ENCODE measurements at regions not wholly inside any gene's neighbourhood (a gene's known extent, or its start where the extent isn't known, plus 50 kb on each side); places are given as distances from the start of the nearest gene placed in this dataset.

DNA sequence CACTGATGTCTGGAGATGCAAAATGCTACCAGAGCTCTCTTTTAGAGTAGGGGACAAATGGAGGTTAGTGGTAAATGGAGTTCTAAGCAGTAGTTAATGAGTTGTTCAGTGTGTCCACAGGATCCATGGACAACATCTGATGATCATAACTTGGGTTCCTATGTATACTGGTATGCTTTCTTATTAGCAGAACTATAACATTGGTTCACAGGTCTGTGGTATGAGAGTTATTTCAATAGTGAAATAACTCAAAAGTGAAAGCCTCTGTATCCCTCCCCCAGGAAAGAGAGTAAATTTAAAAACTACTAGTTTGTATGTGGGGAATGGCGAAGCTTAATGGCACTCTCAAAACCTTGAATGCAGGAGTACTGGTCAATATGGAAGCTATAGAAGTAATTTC, 363.5 kb upstream of the EMCN start:
- no peak for DNase-seq (ENCODE audit: low read depth)
- H3K4me3 ChIP-seq (ENCODE audit: low read depth, low read length), result no peak overlapping the region
- TF ChIP-seq, protein P1, sequence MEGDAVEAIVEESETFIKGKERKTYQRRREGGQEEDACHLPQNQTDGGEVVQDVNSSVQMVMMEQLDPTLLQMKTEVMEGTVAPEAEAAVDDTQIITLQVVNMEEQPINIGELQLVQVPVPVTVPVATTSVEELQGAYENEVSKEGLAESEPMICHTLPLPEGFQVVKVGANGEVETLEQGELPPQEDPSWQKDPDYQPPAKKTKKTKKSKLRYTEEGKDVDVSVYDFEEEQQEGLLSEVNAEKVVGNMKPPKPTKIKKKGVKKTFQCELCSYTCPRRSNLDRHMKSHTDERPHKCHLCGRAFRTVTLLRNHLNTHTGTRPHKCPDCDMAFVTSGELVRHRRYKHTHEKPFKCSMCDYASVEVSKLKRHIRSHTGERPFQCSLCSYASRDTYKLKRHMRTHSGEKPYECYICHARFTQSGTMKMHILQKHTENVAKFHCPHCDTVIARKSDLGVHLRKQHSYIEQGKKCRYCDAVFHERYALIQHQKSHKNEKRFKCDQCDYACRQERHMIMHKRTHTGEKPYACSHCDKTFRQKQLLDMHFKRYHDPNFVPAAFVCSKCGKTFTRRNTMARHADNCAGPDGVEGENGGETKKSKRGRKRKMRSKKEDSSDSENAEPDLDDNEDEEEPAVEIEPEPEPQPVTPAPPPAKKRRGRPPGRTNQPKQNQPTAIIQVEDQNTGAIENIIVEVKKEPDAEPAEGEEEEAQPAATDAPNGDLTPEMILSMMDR (IDR thresholded peaks at IDR 0.05; ENCODE audit: low read depth, low read length, missing control alignments), result no peak
- in situ Hi-C loops (cut with HindIII; ENCODE audit: low sequenced_read_pairs), result no loop called here

DNA sequence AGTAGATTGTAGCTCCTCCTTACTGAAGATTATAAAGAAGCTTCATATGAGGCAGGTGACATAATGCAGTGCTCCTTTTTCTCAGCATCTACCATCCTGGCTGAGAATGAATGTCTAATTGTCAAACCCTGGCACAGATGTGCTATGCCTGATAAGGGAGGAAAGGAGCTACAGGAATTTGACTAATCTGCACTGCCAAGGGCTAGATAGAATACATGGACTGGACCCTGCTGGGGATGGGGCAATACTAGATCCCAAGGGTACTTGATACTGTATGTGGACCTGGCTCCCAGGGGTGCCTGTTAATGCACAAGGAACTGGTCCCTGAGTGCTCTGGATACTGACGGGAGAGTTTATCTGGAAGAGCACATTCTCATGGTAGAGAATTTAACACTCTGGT, 362.2 kb upstream of the EMCN start:
- no peak for DNase-seq (ENCODE audit: low read depth)
- in situ Hi-C loops (cut with HindIII; ENCODE audit: low sequenced_read_pairs), result no loop called here
- no peak overlapping the region for H3K4me3 ChIP-seq (ENCODE audit: low read depth, low read length)
- TF ChIP-seq, protein P1 (IDR thresholded peaks at IDR 0.05; ENCODE audit: low read depth, low read length, missing control alignments), result no peak

DNA sequence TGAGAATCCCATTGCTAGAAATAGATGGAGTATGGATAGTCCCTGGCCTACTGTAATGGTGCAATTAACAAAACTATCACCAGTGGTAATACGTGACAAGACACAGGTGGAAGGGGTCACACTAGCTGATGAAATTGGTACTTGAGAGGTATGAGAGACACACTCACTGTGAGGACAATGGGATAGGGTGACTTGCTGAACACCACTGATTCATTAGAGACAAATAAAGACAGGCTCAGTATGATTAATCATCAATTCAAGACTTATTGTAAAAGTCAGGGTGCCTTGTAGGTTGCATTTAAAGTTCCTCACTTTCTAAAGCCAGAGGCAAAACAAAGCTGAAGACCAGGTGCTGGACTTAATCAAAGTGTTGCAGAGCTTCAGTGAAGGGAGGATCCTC, 361.6 kb upstream of the EMCN start:
- in situ Hi-C loops (cut with HindIII; ENCODE audit: low sequenced_read_pairs), result no loop called here
- DNase-seq (ENCODE audit: low read depth), result no peak
- no peak overlapping the region for H3K4me3 ChIP-seq (ENCODE audit: low read depth, low read length)
- TF ChIP-seq, protein P1 (IDR thresholded peaks at IDR 0.05; ENCODE audit: low read depth, low read length, missing control alignments), result no peak

DNA sequence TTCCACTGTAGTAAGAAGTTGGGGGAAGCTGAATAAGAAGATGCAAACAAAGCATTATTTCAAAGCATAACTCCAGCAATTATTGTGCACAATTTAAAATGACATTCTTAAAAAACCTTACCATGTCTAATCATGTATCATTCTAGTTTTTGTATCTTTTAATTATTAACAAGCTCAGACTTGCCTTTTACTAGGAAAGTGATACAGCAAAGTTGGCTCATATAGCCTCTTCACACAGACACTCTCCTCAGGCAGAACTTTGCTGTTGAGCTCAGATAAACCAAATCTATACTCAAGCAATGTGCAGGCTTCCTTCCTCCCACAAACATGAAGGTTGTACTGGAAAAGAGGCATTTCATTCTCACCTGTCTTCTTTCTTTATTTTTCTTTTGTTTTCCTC, 358.7 kb upstream of the EMCN start:
- in situ Hi-C loops (cut with HindIII; ENCODE audit: low sequenced_read_pairs), result no loop called here
- TF ChIP-seq, protein P1 (IDR thresholded peaks at IDR 0.05; ENCODE audit: low read depth, low read length, missing control alignments), result no peak
- no peak overlapping the region for H3K4me3 ChIP-seq (ENCODE audit: low read depth, low read length)
- DNase-seq (ENCODE audit: low read depth), result no peak

DNA sequence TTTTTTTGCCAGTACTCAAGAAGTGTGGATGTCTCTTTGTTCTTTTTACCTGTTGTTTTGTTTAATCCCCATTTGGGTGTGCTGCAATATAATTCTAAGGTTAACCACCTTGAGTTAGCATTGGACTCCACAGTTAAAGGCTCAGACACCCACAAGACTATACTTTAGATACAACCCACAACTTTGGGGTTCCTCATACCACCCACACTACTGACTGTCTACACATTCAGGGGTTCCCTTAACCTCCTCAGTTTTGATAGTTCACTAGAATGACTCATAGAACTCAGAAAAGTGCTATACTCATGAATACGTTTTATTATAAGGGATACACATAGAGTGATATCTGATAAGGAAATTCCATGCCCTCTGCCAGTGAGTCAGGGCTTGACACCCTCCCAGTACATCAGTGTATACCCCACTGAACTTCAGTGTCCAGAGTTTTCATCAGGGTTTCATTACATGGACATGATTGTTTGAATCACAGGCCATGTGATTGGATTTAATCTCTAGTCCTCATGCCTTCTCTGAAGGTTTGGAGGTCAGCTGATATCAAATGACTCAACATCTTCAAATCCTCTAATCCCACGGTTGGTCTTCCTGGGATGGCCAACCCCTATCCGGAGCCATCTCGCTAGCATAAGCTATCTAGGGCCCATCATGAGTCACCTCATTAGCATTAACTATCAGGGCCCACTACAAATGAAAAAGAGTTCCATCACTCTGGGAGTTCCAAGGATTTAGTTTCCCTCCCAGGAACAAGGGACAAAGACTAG, 357.7 kb upstream of the EMCN start:
- DNase-seq (ENCODE audit: low read depth), result no peak
- in situ Hi-C loops (cut with HindIII; ENCODE audit: low sequenced_read_pairs), result no loop called here
- TF ChIP-seq, protein P1 (IDR thresholded peaks at IDR 0.05; ENCODE audit: low read depth, low read length, missing control alignments), result no peak
- H3K4me3 ChIP-seq (ENCODE audit: low read depth, low read length), result no peak overlapping the region

DNA sequence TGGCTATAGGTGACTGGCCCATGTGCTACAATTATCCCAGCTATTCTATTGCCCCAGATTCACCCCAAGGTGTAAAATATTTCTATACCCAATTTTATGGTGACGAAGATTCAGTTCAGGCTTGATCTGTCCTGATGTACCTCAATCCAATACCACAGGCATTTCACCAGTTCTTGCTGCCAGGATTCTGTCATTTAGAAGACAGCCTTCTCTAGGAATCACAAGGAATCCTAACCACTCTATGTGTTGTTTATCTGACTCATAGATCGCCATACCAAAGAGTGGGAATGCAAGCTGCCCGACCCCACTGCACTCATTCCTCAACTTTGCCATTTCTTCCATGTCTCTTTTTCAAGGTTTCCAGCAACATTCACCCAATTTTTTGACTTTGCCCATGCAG, 355.0 kb upstream of the EMCN start:
- no peak overlapping the region for H3K4me3 ChIP-seq (ENCODE audit: low read depth, low read length)
- TF ChIP-seq, protein P1 (IDR thresholded peaks at IDR 0.05; ENCODE audit: low read depth, low read length, missing control alignments), result no peak
- in situ Hi-C loops (cut with HindIII; ENCODE audit: low sequenced_read_pairs), result no loop called here
- peak; percentile 38 for DNase-seq (ENCODE audit: low read depth)

Measured in astrocyte of the cerebellum (primary cell).